SKM-1 (cell line): ENCODE measurements at regions not wholly inside any gene's neighbourhood (a gene's known extent, or its start where the extent isn't known, plus 50 kb on each side); places are given as distances from the start of the nearest gene placed in this dataset.
"Not testable (repeated sequence)": the region's sequence is repeated elsewhere in the genome, so short reads cannot be mapped to it uniquely, and the experiment has no call there.

ENCODE experiments used
- DNase-seq: peaks from one replicate; lab custom pipeline; 2025; ENCODE audit not compliant: unreplicated experiment; lab: John Stamatoyannopoulos, UW

DNA sequence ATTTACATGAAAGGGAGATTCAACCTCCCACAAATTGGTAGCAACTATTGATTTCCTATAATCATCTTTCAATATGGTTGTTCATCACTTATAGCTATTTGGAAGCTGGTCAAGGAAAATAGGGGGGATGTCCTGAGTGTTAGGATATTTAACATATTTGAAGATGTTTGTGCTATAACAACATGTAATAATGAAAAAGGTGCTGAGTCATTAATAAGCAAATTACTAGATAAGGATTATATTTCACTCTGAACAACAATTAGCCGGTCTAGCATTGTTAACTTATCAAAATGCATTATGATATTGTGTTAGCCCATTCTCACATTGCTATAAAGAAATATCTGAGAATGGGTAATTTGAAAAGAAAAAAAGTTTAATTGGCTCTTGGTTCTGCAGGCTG lies 225.8 kb upstream of the ARPP21 start:
- no peak for DNase-seq

DNA sequence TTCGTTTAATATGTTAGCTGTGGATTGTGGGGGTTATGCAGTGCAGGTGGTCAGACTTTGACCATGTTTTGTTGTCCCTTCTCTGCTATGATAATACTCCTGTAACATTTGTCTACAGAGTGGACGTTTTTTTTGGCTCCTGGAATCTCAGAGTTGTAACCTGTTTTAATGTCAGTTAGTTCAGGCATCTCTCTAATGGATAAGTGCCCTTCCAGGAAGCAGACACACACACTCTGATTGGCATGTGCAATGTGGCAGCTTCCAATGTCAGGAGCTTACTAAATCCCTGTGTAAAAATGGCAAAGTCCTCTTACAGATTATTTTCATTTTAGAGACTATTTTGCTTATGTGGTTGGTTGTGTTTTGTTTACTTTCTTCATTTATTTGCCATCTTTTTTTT lies 222.2 kb upstream of the ARPP21 start:
- DNase-seq, result no peak

DNA sequence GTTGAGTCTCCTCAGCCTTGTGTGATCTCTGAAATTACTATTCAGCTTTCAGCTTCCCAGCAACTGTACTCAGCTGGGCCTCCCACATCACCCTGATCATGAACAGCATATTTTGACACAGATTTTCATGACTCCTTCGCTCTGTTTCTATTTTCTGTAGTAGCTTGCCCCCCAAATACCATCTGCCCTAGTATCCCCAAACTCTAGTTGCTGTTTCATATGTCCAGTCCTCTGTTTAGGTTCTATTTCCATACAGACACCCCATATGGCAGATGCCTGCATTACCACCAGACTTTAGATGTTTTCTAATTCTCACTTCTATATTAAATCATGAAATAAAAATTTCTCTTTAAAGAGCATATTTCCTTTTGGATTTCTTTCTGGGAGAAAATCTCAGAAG lies 217.2 kb upstream of the ARPP21 start:
- no peak for DNase-seq

DNA sequence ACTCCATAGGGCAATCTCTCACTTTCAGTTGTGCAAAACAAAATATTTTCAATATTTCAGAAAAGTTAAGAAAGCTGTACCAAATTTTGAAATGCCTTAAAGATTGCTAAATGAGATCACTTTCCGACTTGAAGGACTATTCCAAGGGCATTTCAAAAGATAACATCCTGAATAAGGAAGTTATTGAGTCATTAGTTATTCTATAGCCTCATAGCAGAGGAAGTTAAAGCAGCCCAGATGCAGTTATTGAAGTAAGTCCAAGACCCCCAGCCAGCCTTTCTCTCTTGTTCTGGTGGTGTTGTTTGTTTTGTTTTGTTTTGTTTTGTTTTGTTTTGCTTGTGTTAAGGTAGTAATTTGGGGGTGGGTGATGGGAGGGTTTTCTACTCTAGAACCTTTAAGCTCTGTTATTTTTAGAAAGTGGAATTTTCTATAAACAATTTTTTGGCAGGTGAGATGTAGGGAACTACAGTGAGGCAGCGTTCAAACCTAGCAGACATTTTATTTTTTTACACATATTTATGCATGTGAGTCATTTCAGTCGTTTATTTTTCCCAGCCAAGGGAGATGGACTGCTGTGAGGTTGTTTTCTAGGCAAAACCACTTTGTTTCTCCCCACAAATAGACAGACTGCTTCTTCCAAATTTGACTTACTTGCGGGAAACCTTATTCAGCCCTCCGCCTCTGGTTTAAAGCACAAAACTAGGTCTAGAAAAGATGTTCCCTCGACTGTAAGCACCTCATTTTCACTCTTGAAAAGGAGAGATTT lies 216.3 kb upstream of the ARPP21 start:
- no peak for DNase-seq

DNA sequence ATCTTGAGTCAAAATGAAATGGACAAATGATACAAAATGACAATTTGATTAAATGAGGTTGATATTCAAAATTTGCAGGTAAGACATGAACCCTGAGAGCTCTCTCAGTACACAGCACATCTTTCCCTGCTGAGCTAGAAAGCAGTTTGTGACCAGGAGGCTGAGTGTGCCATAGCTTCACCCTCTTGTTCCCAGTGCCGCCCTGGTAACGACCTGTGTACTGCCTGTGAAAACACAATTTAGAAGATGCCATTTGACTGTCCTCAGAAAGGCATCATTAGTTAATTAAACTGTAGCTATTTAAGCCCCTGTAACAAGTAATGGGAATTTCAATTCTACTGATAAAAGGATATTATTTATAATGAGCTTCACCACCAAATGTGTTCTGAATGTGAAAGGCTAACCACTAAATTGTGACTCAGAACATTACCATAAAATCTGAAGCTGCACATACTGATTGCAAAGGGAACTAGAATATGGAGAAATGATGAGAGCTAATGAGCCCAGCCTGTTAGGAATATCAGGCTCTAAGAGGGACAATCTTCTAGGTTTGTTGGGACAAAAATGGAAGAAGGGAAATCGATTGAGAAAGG lies 212.9 kb upstream of the ARPP21 start:
- DNase-seq, result no peak

DNA sequence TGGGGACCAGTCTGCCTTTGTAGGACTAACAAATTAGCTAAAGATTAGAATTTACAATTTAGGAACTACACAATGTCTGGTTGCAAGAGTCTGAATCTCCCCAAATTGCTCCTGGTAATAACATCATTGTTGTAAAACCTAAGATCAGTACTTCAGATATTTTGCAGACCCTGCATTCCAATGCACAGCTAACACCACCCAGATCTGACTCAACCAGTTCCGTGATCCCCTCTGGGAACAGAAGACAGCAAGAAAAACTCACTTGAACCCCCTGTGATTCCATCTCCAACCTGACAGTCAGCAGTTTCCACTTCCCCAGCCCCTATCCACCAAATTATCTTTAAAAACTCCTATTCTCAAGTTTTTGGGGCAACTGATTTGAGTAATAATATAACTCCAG lies 201.9 kb upstream of the ARPP21 start:
- DNase-seq, result no peak

DNA sequence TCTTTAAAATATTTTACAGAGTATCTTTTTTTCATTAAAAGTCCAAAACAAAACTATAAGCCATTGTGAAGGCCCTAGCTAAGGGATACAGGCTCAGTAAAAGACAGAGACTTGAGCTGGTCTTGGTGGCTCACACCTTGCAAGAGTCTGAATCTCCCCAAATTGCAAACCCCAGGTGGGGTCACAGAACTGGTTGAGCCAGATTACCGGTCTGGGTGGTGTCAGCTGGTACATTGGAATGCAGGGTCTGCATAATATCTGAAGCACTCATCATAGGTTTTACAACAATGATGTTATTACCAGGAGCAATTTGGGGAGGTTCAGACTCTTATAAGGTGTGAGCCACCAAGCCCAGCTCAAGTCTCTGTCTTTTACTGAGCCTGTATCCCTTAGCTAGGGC lies 201.2 kb upstream of the ARPP21 start:
- no peak for DNase-seq

DNA sequence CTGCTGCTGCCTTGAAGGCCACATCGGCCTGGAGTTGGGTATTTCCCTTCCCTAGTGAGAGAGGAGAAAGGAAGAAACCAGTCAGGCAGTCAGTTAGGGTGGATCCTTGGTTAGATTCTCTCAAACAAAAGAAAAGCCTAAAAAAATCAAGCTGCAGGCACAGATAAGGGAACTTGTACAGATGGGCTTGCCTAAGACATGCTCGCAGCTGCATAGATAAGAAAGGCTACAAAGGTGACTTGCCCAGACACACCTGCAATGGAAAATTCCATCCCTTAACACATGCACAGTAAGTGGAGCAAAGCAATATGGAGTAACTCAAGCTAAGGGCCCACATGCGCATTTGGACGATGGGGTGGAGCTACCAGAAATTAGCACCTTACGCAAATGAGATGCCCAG lies 199.7 kb upstream of the ARPP21 start:
- no peak for DNase-seq

DNA sequence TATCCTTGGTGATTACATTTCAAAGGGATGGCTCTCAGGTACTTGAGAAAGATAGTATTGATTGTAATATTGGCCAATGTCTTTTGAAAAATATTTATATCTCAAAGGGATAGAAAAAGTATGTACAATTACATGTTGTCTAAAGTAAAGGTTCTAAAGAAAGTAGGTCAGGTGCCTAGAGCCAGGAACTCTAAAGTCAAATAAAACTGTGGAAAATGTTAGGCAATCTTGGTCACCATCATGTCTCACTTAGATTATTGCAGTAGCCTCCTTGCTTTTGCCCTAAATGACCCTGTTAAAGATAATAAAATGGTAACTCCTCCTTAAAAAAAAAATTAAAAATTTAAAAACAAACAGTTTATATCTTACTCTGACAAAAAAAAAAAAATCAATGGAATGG lies 198.5 kb upstream of the ARPP21 start:
- no peak for DNase-seq

DNA sequence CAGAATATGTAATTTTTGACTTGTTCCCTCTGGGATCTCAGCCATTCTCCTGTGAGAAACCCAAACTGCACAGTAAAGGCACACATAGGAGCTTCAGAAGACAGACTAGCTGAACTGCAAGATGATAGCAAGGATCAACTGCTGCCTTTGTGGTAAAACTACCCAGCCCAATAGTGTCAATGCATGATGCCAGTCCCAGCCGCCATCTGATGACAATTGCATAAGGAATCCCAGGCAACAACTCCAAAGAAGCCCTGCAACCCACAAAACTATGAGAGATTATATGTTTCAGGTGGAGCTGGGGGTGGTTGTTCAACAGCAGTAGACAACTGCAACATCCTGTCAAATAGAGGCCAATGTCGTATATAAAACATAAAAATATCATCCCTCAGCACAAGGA lies 192.4 kb upstream of the ARPP21 start:
- no peak for DNase-seq

DNA sequence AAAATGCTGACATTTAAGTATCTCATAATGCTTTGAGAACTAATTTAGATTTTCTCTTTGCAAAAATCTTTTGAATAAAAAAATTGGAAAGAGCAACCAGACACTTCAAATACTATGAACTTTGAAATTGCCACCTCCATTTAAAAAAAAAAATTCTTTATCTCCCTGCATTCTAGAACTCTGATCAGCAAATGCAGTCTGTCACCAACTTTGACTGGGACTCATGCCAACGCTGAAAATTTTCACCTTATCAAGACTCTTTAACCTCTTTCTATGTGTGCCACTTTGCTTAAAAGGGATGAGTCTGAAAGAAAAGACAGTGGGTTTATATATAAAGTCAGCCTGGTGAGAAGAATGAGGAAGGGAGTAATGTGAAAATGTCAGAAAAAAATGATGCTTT lies 191.2 kb upstream of the ARPP21 start:
- DNase-seq, result no peak

DNA sequence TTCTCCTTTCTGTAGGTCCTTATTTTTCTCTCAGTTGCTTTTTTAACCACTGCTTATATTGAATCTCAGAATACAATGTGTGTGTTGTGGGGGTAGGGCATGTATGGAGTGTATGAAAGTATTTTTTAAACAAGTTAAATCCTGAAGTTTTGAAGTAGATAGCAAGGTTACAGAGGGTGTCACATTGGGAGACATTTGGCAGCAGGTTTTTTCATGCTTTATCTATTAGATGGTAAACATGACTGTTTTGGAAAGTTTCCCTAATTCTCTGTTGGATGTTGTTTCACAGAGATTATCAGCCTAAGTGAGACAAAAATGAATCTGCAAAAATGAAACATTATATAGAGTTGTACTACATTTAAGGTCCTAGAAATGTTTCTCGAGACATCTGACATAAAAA lies 190.6 kb upstream of the ARPP21 start:
- DNase-seq, result no peak

DNA sequence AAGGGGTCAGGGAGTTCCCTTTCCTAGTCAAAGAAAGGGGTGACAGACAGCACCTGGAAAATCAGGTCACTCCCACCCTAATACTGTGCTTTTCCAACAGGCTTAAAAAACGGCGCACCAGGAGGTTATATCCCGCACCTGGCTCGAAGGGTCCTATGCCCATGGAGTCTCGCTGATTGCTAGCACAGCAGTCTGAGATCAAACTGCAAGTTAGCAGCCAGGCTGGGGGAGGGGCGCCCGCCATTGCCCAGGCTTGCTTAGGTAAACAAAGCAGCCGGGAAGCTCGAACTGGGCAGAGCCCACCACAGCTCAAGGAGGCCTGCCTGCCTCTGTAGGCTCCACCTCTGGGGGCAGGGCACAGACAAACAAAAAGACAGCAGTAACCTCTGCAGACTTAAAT lies 184.5 kb upstream of the ARPP21 start:
- not testable (repeated sequence) for DNase-seq

DNA sequence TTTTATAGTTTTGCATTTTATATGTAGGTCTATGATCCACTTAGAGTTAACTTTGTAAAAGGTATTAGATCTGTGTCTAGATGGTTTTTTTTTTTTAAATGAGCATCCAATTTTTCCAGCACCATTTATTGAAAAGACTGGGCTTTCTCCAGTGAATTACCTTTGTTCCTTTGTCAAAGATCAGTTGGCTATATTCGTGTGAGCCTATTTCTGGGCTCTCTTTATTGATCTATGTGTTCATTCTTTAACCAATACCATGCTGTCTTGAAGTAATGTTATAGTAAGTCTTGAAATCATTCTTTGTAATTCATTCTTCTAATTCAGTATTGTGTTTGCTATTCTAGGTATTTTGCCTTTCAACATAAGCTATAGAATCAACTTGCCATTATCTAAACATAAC lies 165.4 kb upstream of the ARPP21 start:
- DNase-seq, result no peak

DNA sequence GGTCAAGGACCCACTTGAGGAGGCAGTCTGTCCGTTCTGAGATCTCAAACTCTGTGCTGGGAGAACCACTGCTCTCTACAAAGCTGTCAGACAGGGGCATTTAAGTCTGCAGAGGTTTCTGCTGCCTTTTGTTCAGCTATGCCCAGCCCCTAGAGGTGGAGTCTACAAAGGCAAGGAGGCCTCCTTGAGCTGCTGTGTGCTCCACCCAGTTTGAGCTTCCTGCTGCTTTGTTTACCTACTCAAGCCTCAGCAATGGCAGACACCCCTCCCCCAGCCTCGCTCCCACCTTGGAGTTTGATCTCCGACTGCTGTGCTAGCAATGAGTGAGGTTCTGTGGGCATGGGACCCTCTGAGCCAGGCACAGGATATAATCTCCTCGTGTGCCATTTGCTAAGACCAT lies 156.8 kb upstream of the ARPP21 start:
- not testable (repeated sequence) for DNase-seq

DNA sequence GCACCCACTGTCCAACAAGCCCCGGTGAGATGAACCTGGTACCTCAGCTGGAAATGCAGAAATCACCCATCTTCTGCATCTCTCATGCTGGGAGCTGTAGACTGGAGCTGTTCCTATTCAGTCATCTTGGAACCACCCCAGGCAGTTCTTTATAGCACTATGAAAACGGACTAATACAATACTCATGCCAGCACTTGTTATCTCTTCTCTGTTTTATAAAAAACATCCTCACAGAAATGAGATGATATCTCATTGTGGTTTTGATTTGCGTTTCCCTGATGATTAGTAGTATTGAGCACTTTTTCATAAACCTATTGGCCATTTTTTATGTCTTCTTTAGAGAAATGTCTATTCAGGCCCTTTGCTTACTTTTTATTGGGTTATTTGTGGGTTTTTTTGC lies 156.2 kb upstream of the ARPP21 start:
- no peak for DNase-seq

DNA sequence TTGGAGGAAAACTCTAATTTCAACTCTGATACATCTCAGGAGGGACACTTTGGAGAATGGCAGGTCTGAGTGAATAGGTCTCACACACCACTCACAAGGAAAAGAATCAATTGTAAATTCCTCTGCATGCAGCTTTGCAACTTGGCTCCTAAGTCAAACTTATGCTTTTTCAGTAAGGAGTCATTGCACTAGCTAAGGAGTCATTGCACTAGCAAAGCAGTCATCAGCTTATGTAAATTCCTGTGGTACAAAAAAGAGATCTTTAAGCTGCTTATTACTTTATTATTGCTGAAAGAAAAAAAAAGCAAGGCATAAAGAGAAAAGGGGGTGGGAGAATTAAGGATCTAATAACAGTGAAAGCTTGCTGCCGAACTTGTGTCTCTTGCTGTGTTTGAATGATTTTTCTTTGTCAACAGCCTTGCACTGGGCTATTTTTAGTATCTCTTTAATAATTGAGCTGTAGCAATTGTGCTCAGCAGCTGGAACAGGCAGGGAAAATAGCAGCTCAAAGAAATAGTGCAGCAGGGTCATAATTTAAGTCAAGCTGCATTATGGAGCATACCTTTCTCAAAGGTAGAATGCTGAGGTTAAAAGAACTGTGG lies 154.3 kb upstream of the ARPP21 start:
- DNase-seq, result no peak

DNA sequence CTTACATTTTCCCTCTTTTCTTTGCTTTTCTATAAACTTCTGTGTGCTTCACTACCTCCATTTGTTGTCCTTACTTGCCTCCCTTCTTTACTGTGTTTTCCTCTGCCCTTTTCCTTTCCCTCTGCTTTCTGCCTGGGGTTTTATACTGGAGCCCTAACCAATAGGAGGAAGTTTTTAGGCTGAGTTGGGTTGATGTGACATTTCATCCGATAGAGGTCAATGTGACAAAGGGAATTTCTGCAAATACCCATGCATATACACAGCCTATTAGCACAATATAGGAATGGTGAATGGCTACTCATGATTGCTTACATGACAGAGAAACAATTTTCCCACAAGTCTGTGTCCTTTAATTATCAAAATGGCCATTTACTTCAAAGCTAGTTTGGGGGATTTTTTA lies 153.0 kb upstream of the ARPP21 start:
- no peak for DNase-seq

DNA sequence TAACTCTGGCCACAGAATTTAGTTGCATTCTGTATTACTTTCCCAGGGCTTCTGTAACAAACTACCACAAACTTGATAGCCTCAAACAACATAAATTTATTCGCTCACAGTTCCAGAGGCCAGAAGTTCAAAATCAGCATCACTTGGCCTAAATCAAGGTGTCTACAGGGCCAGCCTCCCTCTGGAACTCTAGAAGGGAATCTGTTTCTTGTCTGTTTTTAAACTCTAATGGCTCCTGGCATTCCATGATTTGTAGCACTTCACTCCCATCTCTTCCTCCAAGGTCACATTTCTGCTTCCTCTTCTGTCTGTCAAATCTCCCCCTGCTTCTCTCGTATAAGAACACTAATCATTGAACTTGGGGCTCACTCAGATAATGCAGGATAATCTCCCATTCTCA lies 151.9 kb upstream of the ARPP21 start:
- DNase-seq, result no peak

DNA sequence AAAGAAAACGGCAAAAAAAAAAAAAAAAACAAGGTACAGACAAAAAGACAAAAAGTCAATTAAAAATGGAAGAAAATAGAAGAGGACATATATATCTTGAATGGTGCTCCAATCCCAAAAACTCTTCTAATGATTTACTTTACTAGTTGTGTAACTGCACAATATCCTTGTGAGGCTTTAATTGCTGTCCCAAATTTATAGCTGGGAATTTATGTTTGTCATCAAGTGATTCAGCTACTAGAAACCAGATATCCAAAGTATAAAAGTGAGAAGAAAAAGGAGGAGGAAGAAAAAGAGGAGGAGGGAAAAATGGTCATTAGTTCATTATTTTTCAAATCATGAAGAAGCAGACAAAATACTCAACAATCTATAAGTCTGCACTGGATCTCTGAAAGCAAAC lies 150.8 kb upstream of the ARPP21 start:
- no peak for DNase-seq

DNA sequence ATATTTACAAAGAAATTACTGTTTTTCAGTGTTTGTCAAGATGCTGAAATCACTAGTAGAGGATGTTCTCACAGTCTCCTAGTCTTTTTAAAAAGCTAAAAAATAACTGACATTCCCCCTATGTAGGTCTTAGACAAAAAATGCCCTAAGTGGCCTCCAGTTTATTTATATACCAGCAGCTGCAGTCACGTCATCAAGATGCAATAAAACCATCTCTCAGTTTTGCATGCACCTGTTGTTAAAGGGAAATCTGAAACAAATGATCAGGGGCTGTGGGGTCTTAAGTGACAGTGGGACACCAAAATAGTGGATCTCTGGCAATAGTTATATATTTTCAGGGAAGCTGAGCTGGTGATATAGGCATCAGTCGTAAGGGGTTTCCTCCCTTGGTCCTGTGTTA lies 146.5 kb upstream of the ARPP21 start:
- no peak for DNase-seq

DNA sequence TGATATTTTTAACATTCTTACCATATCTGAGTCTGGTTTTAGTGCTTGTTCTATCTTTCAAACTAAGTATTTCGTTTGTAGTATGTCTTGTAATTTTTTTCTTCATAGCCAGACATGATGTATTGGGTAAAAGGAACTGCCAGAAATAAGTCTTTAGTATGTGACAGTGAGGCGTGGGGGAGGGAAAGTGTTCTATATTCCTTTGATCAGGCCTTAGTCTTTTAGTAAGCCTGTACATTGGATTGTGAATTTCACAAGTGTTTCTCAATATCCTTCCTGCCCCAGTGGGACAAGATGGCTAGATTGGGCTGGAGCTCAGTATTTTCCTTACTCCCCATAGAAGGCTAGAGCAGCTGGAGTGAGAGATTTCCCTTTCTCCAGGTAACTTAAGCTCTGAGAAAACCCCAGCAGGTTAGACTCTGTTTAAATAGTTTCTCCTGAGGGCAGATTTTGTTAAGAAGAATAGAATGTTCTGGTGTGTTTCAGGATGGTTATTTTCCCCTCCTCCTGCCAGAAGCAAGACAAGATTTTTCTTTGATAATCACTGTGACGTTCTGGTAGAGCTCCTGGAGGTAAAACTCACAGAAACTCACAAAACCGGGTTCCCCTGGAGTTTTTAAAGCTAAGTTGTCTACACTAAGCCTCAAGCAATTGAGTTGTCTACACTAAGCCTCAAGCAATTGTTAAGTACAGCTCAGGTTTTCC lies 140.7 kb upstream of the ARPP21 start:
- DNase-seq, result no peak
